GF-D8 (cell line): ENCODE measurements at regions not wholly inside any gene's neighbourhood (a gene's known extent, or its start where the extent isn't known, plus 50 kb on each side); places are given as distances from the start of the nearest gene placed in this dataset.
"Not testable (repeated sequence)": the region's sequence is repeated elsewhere in the genome, so short reads cannot be mapped to it uniquely, and the experiment has no call there.

Experiments
- DNase-seq: peaks from one replicate; lab custom pipeline; 2025; lab: John Stamatoyannopoulos, UW

- DNase-seq, result no peak
Measured at GRCh38 chr5:90285581-90285980, 124.0 kb downstream of the CETN3 start.

- no peak for DNase-seq
Measured at GRCh38 chr5:90284375-90284774, 125.2 kb downstream of the CETN3 start.

- DNase-seq, result no peak
Measured at GRCh38 chr5:90279091-90279490, 130.5 kb downstream of the CETN3 start.

- no peak for DNase-seq
Measured at GRCh38 chr5:90274216-90274615, 135.3 kb downstream of the CETN3 start.

GRCh38 chr5:90267646-90268045 lies 141.9 kb downstream of the CETN3 start:
- DNase-seq, result no peak

- no peak for DNase-seq
Measured at GRCh38 chr5:90265545-90265857, 144.1 kb downstream of the CETN3 start.

GRCh38 chr5:90264689-90265544 lies 144.6 kb downstream of the CETN3 start:
- no peak for DNase-seq

GRCh38 chr5:90263102-90263820 lies 146.3 kb downstream of the CETN3 start:
- DNase-seq, result no peak

GRCh38 chr5:90251447-90251846 lies 158.1 kb downstream of the CETN3 start:
- no peak for DNase-seq

GRCh38 chr5:90248640-90249039 lies 160.9 kb downstream of the CETN3 start:
- no peak for DNase-seq

- DNase-seq, result not testable (repeated sequence)
Measured at GRCh38 chr5:90243848-90244247, 165.7 kb downstream of the CETN3 start.

- no peak for DNase-seq
Measured at GRCh38 chr5:90233476-90233875, 176.1 kb downstream of the CETN3 start.

- no peak for DNase-seq
Measured at GRCh38 chr5:90231688-90232087, 177.9 kb downstream of the CETN3 start.

- no peak for DNase-seq
Measured at GRCh38 chr5:90227683-90228082, 181.9 kb downstream of the CETN3 start.

- DNase-seq, result no peak
Measured at GRCh38 chr5:90226433-90227099, 183.0 kb downstream of the CETN3 start.

GRCh38 chr5:90224342-90224741 lies 185.2 kb downstream of the CETN3 start:
- DNase-seq, result no peak

- no peak for DNase-seq
Measured at GRCh38 chr5:90223756-90224155, 185.8 kb downstream of the CETN3 start.

- no peak for DNase-seq
Measured at GRCh38 chr5:90221951-90222350, 187.6 kb downstream of the CETN3 start.

GRCh38 chr5:90220554-90220953 lies 189.0 kb downstream of the CETN3 start:
- DNase-seq, result no peak

GRCh38 chr5:90214991-90215390 lies 194.6 kb downstream of the CETN3 start:
- DNase-seq, result no peak

- not testable (repeated sequence) for DNase-seq
Measured at GRCh38 chr5:90208323-90208722, 201.2 kb downstream of the CETN3 start.

- no peak for DNase-seq
Measured at GRCh38 chr5:90201923-90202322, 207.6 kb downstream of the CETN3 start.
